ENCODE measurements at regions not wholly inside any gene's neighbourhood (a gene's known extent, or its start where the extent isn't known, plus 50 kb on each side); places are given as distances from the start of the nearest gene placed in this dataset.

- no peak for ATAC-seq
- TF ChIP-seq, protein P1, sequence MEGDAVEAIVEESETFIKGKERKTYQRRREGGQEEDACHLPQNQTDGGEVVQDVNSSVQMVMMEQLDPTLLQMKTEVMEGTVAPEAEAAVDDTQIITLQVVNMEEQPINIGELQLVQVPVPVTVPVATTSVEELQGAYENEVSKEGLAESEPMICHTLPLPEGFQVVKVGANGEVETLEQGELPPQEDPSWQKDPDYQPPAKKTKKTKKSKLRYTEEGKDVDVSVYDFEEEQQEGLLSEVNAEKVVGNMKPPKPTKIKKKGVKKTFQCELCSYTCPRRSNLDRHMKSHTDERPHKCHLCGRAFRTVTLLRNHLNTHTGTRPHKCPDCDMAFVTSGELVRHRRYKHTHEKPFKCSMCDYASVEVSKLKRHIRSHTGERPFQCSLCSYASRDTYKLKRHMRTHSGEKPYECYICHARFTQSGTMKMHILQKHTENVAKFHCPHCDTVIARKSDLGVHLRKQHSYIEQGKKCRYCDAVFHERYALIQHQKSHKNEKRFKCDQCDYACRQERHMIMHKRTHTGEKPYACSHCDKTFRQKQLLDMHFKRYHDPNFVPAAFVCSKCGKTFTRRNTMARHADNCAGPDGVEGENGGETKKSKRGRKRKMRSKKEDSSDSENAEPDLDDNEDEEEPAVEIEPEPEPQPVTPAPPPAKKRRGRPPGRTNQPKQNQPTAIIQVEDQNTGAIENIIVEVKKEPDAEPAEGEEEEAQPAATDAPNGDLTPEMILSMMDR (IDR thresholded peaks at IDR 0.05) = no peak
- intact Hi-C loops (cut with DNase I) = loop anchor here in 1 of 2 donors (10.0 kb wide), 1 partner anchor 111 kb away; no protein-coding TSS in a partner anchor
These were observed 85.3 kb downstream of the OGFRL1 start for GRCh38 chr6:71373943-71374342.

DNA sequence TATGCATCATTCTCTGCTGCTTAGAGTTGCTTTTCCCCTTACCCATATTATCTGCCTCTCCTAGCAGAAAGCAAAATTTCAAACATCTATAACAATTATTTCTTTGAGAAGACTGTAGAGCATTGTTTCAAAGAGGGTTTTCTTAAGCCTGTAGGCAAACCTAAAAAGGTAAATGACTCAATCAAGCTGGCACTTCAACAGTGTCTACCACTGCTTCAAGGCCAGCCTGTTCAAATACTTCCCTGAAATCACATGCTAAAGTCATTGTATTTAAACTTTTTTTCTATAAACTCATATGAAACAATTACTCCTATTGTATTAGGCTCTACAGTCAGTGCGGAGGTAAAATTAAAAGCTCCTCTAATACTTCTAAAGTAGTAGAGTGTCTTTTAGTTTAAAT lies 87.1 kb downstream of the OGFRL1 start:
- no peaks in the 10 kb centered on the region for H3K9me3 ChIP-seq
- peak overlapping the region in 1 of 2 donors; percentile 11 for H3K27ac ChIP-seq
- H3K4me3 ChIP-seq = no peak overlapping the region
- intact Hi-C loops (cut with DNase I) = loop anchor here in 1 of 2 donors (10.0 kb wide), 1 partner anchor 109 kb away; no protein-coding TSS in a partner anchor
- ATAC-seq (peak; percentile 91), DNase-seq (no peak)
- H3K36me3 ChIP-seq = no peaks in the 10 kb centered on the region
- H3K27me3 ChIP-seq = no peaks in the 10 kb centered on the region
- H3K4me1 ChIP-seq = peaks cover 0 to 5% of the 10 kb centered on the region in 2 donors
- TF ChIP-seq, protein P1 (IDR thresholded peaks at IDR 0.05) = no peak

More at GRCh38 chr6:71373943-71374342, 85.3 kb downstream of the OGFRL1 start:
- no peaks in the 10 kb centered on the region for H3K9me3 ChIP-seq
- H3K27me3 ChIP-seq = no peaks in the 10 kb centered on the region
- no peak for DNase-seq
- no peaks in the 10 kb centered on the region for H3K36me3 ChIP-seq
- H3K27ac ChIP-seq = no peak overlapping the region
- no peak overlapping the region for H3K4me3 ChIP-seq
- peaks cover 0 to 5% of the 10 kb centered on the region in 2 donors for H3K4me1 ChIP-seq

GRCh38 chr6:71376830-71377229 lies 88.2 kb downstream of the OGFRL1 start:
- Histone ChIP-seq H3K27me3 (no peaks in the 10 kb centered on the region), H3K27ac (no peak overlapping the region), H3K9me3 (no peaks in the 10 kb centered on the region), H3K36me3 (no peaks in the 10 kb centered on the region), H3K4me3 (no peak overlapping the region), H3K4me1 (peaks cover 0 to 5% of the 10 kb centered on the region in 2 donors)
- ATAC-seq (peak; percentile 52), DNase-seq (no peak)
- TF ChIP-seq, protein P1 (IDR thresholded peaks at IDR 0.05) = no peak
- intact Hi-C loops (cut with DNase I) = loop anchor here in 1 of 2 donors (10.0 kb wide), 1 partner anchor 108 kb away; no protein-coding TSS in a partner anchor

GRCh38 chr6:71383476-71383875 lies 94.9 kb downstream of the OGFRL1 start:
- Histone ChIP-seq H3K27me3 (no peaks in the 10 kb centered on the region), H3K4me1 (peaks cover 5 to 33% of the 10 kb centered on the region in 2 donors)
- peak; percentile 14 for ATAC-seq

DNA sequence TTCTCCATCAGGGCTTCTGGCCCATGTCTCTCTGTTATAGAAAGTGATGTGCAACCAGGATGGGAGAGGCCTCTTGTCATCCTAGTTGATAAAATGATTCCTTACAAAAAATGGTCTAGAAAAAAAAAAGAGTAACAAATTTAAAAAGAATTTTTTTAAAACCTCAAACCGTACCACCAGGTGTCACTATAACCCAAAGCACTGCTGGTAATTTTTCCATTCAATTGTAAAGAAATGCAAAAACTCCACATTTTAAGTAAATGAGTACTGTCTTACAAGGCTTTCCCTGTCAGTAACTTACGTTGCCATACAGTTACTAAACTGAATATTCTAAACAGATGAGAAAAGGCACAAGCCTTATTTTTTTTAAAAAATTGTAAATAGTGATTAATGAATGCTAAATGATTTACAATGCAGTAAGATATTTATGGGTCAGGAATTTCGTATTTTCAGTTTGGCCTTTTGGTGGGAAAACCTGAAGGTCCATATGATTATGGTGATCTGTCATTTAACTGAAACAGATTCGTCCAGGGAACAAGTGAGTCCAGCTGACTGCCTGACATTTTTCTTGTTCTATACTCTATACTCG lies 95.4 kb downstream of the OGFRL1 start:
- intact Hi-C loops (cut with DNase I) = loop anchor here in 1 of 2 donors (10.0 kb wide), 1 partner anchor 121 kb away; no protein-coding TSS in a partner anchor

More at GRCh38 chr6:71383476-71383875, 94.9 kb downstream of the OGFRL1 start:
- H3K9me3 ChIP-seq = no peaks in the 10 kb centered on the region
- no peak overlapping the region for H3K4me3 ChIP-seq
- no peak for DNase-seq
- H3K27ac ChIP-seq = no peak overlapping the region
- intact Hi-C loops (cut with DNase I) = loop anchor here in 1 of 2 donors (10.0 kb wide), 1 partner anchor 121 kb away; no protein-coding TSS in a partner anchor
- TF ChIP-seq, protein P1 (IDR thresholded peaks at IDR 0.05) = no peak
- H3K36me3 ChIP-seq = no peaks in the 10 kb centered on the region

More for the DNA sequence above, 95.4 kb downstream of the OGFRL1 start:
- H3K27me3 ChIP-seq = no peaks in the 10 kb centered on the region
- no peaks in the 10 kb centered on the region for H3K36me3 ChIP-seq
- peak in 1 of 4 donors; percentile 66 for DNase-seq
- H3K27ac ChIP-seq = no peak overlapping the region
- peaks cover 7 to 38% of the 10 kb centered on the region in 2 donors for H3K4me1 ChIP-seq
- H3K4me3 ChIP-seq = no peak overlapping the region
- ATAC-seq = peak; percentile 57
- H3K9me3 ChIP-seq = no peaks in the 10 kb centered on the region
- TF ChIP-seq, protein P1 (IDR thresholded peaks at IDR 0.05) = peak in 1 of 2 donors; percentile 69

Data from left lung (tissue), 4 donors.